SK-N-SH treated with all-trans-retinoic acid at 6 μM for 48 hours (cell line): ENCODE measurements at regions not wholly inside any gene's neighbourhood (a gene's known extent, or its start where the extent isn't known, plus 50 kb on each side); places are given as distances from the start of the nearest gene placed in this dataset.
"Not testable (repeated sequence)": the region's sequence is repeated elsewhere in the genome, so short reads cannot be mapped to it uniquely, and the experiment has no call there.

ENCODE experiments used
- ATAC-seq: fragments of 200-7000 bp; cut with Tn5 transposase; 3 replicates; pipeline ENCODE4 v1.9.1; 2020; ENCODE audit warnings: mild to moderate bottlenecking, moderate library complexity
- ARNTL ChIP-seq: fragments of 450-650 bp; formaldehyde crosslinking; IDR thresholded peaks from 2 replicates; pipeline ENCODE4 v1.5.0; 2020; ENCODE audit warnings: low read depth, mild to moderate bottlenecking, moderate library complexity, borderline replicate concordance
- BACH2 ChIP-seq: fragments of 250-450 bp; sonication (Bioruptor Pico); IDR thresholded peaks from 2 replicates; pipeline ENCODE4 v1.9.0; 2021; ENCODE audit warnings: mild to moderate bottlenecking, borderline replicate concordance
- CSRNP3 ChIP-seq: fragments of 250-450 bp; sonication (Bioruptor Pico); IDR thresholded peaks from 2 replicates; pipeline ENCODE4 v1.5.1; 2021; ENCODE audit warnings: mild to moderate bottlenecking, moderate library complexity
- ESRRG ChIP-seq: fragments of 250-450 bp; sonication (Bioruptor Pico); IDR thresholded peaks from 2 replicates; pipeline ENCODE4 v1.6.1; 2021; ENCODE audit warnings: mild to moderate bottlenecking
- ISL1 ChIP-seq: fragments of 250-450 bp; sonication (Bioruptor Pico); IDR thresholded peaks from 2 replicates; pipeline ENCODE4 v2.1.2; 2022; ENCODE audit warnings: mild to moderate bottlenecking, moderate library complexity
- OSR1 ChIP-seq: fragments of 250-450 bp; sonication (Bioruptor Pico); IDR thresholded peaks from 2 replicates; pipeline ENCODE4 v1.8.0; 2022; ENCODE audit warnings: moderate library complexity, mild to moderate bottlenecking, inconsistent platforms
- PATZ1 ChIP-seq: fragments of 250-450 bp; sonication (Bioruptor Pico); IDR thresholded peaks from 2 replicates; pipeline ENCODE4 v1.8.0; 2020; ENCODE audit warnings: mild to moderate bottlenecking, moderate library complexity, borderline replicate concordance
- PPARA ChIP-seq: fragments of 250-450 bp; sonication (Bioruptor Pico); IDR thresholded peaks from 2 replicates; pipeline ENCODE4 v1.5.0; 2020; ENCODE audit warnings: mild to moderate bottlenecking, borderline replicate concordance
- SNAI2 ChIP-seq: fragments of 250-450 bp; sonication (Bioruptor Pico); IDR thresholded peaks from 2 replicates; pipeline ENCODE4 v1.5.0; 2020; ENCODE audit warnings: mild to moderate bottlenecking, moderate library complexity
- TCF4 ChIP-seq: fragments of 250-450 bp; sonication (Bioruptor Pico); IDR thresholded peaks from 2 replicates; pipeline ENCODE4 v1.8.0; 2021; ENCODE audit warnings: mild to moderate bottlenecking, moderate library complexity, borderline replicate concordance
- TOX ChIP-seq: fragments of 250-450 bp; sonication (Bioruptor Pico); IDR thresholded peaks from 2 replicates; pipeline ENCODE4 v1.8.0; 2021; ENCODE audit warnings: mild to moderate bottlenecking, moderate library complexity, borderline replicate concordance
- TSHZ2 ChIP-seq: fragments of 250-450 bp; sonication (Bioruptor Pico); IDR thresholded peaks from 2 replicates; pipeline ENCODE4 v1.5.0; 2020; ENCODE audit warnings: mild to moderate bottlenecking, moderate library complexity
- ZC3H10 ChIP-seq: fragments of 250-450 bp; sonication (Bioruptor Pico); IDR thresholded peaks from 2 replicates; pipeline ENCODE4 v1.5.1; 2021; ENCODE audit warnings: mild to moderate bottlenecking, moderate library complexity
- ZFP3 ChIP-seq: fragments of 250-450 bp; sonication (Bioruptor Pico); IDR thresholded peaks from 2 replicates; pipeline ENCODE4 v1.5.0; 2020; ENCODE audit warnings: mild to moderate bottlenecking, moderate library complexity
- ZFP30 ChIP-seq: fragments of 450-650 bp; formaldehyde crosslinking; IDR thresholded peaks from 2 replicates; pipeline ENCODE4 v1.5.0; 2022; ENCODE audit warnings: mild to moderate bottlenecking, moderate library complexity
- ZNF565 ChIP-seq: fragments of 450-650 bp; formaldehyde crosslinking; conservative IDR thresholded peaks from 2 replicates; pipeline ENCODE4 v1.5.0; 2020; ENCODE audit warnings: low read depth, mild to moderate bottlenecking, moderate library complexity
- ZNF70 ChIP-seq: fragments of 450-650 bp; formaldehyde crosslinking; IDR thresholded peaks from 2 replicates; pipeline ENCODE4 v1.5.0; 2020; ENCODE audit warnings: mild to moderate bottlenecking, moderate library complexity
- ZNF8 ChIP-seq: fragments of 450-650 bp; formaldehyde crosslinking; IDR thresholded peaks from 2 replicates; pipeline ENCODE4 v1.5.0; 2020; ENCODE audit warnings: mild to moderate bottlenecking, moderate library complexity
- TF ChIP-seq, protein P1 (sequence below): fragments of 250-450 bp; sonication (Bioruptor Pico); IDR thresholded peaks from 2 replicates; pipeline ENCODE4 v1.5.1; 2020; ENCODE audit warnings: low read depth, mild to moderate bottlenecking, moderate library complexity

- TF ChIP-seq PATZ1 (no peak), ZC3H10 (CRISPR knock-in tag) (no peak), TOX (CRISPR knock-in tag) (no peak), OSR1 (CRISPR knock-in tag) (no peak), ARNTL (CRISPR knock-in tag) (no peak)
- TF ChIP-seq, all 23 proteins: peak for 0
Observed at GRCh38 chr19:28065026-28065425, 1147.9 kb downstream of the UQCRFS1 start (continued).

GRCh38 chr19:28063702-28064101, 1149.2 kb downstream of the UQCRFS1 start:
- ATAC-seq = no peak
- TF ChIP-seq TSHZ2 (CRISPR knock-in tag) (no peak), ZFP30 (CRISPR knock-in tag) (no peak), CSRNP3 (CRISPR knock-in tag) (no peak), ZNF70 (CRISPR knock-in tag) (no peak), SNAI2 (CRISPR knock-in tag) (no peak), ZFP3 (no peak), ESRRG (CRISPR knock-in tag) (no peak), OSR1 (CRISPR knock-in tag) (no peak), BACH2 (no peak), ZC3H10 (CRISPR knock-in tag) (no peak), PATZ1 (no peak), ZNF8 (CRISPR knock-in tag) (no peak), TOX (CRISPR knock-in tag) (no peak), ISL1 (no peak), ZNF565 (CRISPR knock-in tag) (no peak), TCF4 (CRISPR knock-in tag) (no peak)
- TF ChIP-seq, protein P1, sequence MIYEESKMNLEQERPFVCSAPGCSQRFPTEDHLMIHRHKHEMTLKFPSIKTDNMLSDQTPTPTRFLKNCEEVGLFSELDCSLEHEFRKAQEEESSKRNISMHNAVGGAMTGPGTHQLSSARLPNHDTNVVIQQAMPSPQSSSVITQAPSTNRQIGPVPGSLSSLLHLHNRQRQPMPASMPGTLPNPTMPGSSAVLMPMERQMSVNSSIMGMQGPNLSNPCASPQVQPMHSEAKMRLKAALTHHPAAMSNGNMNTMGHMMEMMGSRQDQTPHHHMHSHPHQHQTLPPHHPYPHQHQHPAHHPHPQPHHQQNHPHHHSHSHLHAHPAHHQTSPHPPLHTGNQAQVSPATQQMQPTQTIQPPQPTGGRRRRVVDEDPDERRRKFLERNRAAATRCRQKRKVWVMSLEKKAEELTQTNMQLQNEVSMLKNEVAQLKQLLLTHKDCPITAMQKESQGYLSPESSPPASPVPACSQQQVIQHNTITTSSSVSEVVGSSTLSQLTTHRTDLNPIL (CRISPR knock-in tag) = no peak
- TF ChIP-seq, all 23 proteins: peak for 0

DNA sequence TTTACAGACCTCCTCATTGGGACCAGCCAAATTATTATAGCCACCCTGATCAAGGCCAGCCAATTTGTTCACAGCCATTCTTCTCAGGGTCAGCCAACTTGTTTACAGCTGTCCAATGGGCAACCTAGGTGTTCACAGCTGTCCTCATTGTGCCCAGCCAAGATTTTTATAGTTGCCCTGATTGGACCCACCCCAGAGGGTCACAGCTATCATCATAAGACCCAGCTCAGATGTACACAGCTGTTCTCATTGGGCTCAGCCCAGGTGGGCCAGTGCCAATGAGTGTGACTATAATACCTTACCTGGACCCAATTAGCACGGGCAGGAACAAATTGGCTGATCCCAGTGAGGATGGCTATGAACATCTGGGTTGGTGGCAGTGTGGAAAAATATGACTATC, 1151.8 kb downstream of the UQCRFS1 start:
- no peak for ATAC-seq
- TF ChIP-seq TSHZ2 (CRISPR knock-in tag) = no peak
- TF ChIP-seq ZFP30 (CRISPR knock-in tag) = no peak
- no peak for TF ChIP-seq BACH2
- no peak for TF ChIP-seq ZNF8 (CRISPR knock-in tag)
- no peak for TF ChIP-seq CSRNP3 (CRISPR knock-in tag)
- TF ChIP-seq ZFP3 = no peak
- no peak for TF ChIP-seq PPARA (CRISPR knock-in tag)

- not testable (repeated sequence) for ATAC-seq
Observed at GRCh38 chr19:28057026-28057425, 1155.9 kb downstream of the UQCRFS1 start.
